ENCODE measurements at regions not wholly inside any gene's neighbourhood (a gene's known extent, or its start where the extent isn't known, plus 50 kb on each side); places are given as distances from the start of the nearest gene placed in this dataset.

DNA sequence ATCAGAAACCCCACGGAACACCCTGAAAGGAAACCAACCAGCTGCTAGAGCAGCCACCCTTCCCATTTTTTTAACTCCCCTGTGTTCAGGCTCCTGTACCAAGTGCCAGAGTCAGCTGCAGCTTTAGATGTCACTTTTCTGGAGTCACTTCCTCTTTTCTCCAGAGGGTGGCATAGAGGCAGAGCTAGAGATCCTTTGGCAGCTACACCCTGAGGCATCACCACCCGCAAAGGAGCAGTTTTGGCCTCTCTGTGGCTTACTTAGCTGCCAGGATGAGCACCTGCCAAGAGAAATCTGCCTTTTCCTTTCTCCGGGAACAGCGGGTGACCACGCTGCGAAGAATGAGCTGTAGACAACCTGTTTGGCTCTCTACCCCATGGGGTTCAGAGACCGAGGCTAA lies 58.0 kb upstream of the CHRDL1 start:
- TF ChIP-seq, protein P1, sequence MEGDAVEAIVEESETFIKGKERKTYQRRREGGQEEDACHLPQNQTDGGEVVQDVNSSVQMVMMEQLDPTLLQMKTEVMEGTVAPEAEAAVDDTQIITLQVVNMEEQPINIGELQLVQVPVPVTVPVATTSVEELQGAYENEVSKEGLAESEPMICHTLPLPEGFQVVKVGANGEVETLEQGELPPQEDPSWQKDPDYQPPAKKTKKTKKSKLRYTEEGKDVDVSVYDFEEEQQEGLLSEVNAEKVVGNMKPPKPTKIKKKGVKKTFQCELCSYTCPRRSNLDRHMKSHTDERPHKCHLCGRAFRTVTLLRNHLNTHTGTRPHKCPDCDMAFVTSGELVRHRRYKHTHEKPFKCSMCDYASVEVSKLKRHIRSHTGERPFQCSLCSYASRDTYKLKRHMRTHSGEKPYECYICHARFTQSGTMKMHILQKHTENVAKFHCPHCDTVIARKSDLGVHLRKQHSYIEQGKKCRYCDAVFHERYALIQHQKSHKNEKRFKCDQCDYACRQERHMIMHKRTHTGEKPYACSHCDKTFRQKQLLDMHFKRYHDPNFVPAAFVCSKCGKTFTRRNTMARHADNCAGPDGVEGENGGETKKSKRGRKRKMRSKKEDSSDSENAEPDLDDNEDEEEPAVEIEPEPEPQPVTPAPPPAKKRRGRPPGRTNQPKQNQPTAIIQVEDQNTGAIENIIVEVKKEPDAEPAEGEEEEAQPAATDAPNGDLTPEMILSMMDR (IDR thresholded peaks at IDR 0.05): peak in 5 of 12 donors; percentile 20 to 28 (median 22)
- no peak for TF ChIP-seq POLR2A (IDR thresholded peaks at IDR 0.05)
